CD8-positive, alpha-beta memory T cell (primary cell): ENCODE measurements at regions not wholly inside any gene's neighbourhood (a gene's known extent, or its start where the extent isn't known, plus 50 kb on each side); places are given as distances from the start of the nearest gene placed in this dataset.

ENCODE experiments used
- CTCF ChIA-PET: fragments of 350-600 bp; sonication (Branson Sonifier 250); formaldehyde crosslinking; loops from one replicate; lab custom pipeline; 2021; ENCODE audit warnings: antibody characterized with exemption; lab: Charles Lee
- POLR2A ChIA-PET: fragments of 350-600 bp; sonication (Branson Sonifier 250); formaldehyde crosslinking; loops from one replicate; lab custom pipeline; 2021; ENCODE audit warnings: antibody characterized with exemption; lab: Charles Lee
- DNase-seq, 5 donors: peaks; one replicate each; pipeline versions ENCODE4 v3.0.0 to v3.0.0-alpha.2; 2020 to 2022; ENCODE audit warnings: mixed read lengths in 1 of 5
- H3K27ac ChIP-seq: one replicate; pipeline ENCODE4 v1.7.0; 2013; ENCODE audit warnings: low read depth, mild to moderate bottlenecking, low read length, moderate library complexity
- H3K27me3 ChIP-seq: 2 replicates; pipeline ENCODE4 v1.7.0; 2013; ENCODE audit warnings: low read length, mild to moderate bottlenecking; ENCODE audit not compliant: insufficient read depth, poor library complexity, severe bottlenecking
- H3K36me3 ChIP-seq: 2 replicates; pipeline ENCODE4 v1.7.0; 2013; ENCODE audit warnings: mild to moderate bottlenecking, low read length, moderate library complexity; ENCODE audit not compliant: insufficient read depth
- H3K4me1 ChIP-seq: 2 replicates; pipeline ENCODE4 v1.7.0; 2013; ENCODE audit warnings: mild to moderate bottlenecking, low read length, moderate library complexity; ENCODE audit not compliant: insufficient read depth
- H3K4me3 ChIP-seq: 2 replicates; pipeline ENCODE4 v1.7.0; 2013; ENCODE audit warnings: mild to moderate bottlenecking, low read length
- H3K9me3 ChIP-seq: 2 replicates; pipeline ENCODE4 v1.7.0; 2013; ENCODE audit warnings: mild to moderate bottlenecking, low read length
- H3K27ac Mint-ChIP-seq, 8 donors: one replicate each; pipeline ENCODE4 v1.8.0; 2020 to 2021; ENCODE audit warnings: mixed read lengths in 8 of 8, mild to moderate bottlenecking in 6 of 8, inconsistent platforms in 3 of 8, moderate library complexity in 3 of 8
- H3K27me3 Mint-ChIP-seq, 2 donors: one replicate each; pipeline ENCODE4 v1.8.0; 2020 to 2021; ENCODE audit warnings: mixed read lengths in 2 of 2, mild to moderate bottlenecking in 1 of 2, moderate library complexity in 1 of 2
- H3K36me3 Mint-ChIP-seq, 3 donors: one replicate each; pipeline ENCODE4 v1.8.0; 2020 to 2021; ENCODE audit warnings: mixed read lengths in 3 of 3, inconsistent platforms in 1 of 3, mild to moderate bottlenecking in 1 of 3
- H3K4me1 Mint-ChIP-seq, 3 donors: one replicate each; pipeline ENCODE4 v1.8.0; 2020 to 2021; ENCODE audit warnings: mixed read lengths in 3 of 3, inconsistent platforms in 1 of 3, mild to moderate bottlenecking in 1 of 3
- H3K4me3 Mint-ChIP-seq, 7 donors: one replicate each; pipeline ENCODE4 v1.8.0; 2020 to 2021; ENCODE audit warnings: mixed read lengths in 7 of 7, mild to moderate bottlenecking in 6 of 7, moderate library complexity in 4 of 7, inconsistent platforms in 2 of 7
- H3K9me3 Mint-ChIP-seq, 5 donors: one replicate each; pipeline ENCODE4 v1.8.0; 2020 to 2022; ENCODE audit warnings: mixed read lengths in 5 of 5, mild to moderate bottlenecking in 3 of 5, moderate library complexity in 2 of 5, inconsistent platforms in 1 of 5

GRCh38 chr2:107068069-107068916 is 182.3 kb upstream of the ST6GAL2 start:
- Histone ChIP-seq H3K4me1 (no peaks in the 10 kb centered on the region), H3K9me3 (no peaks in the 10 kb centered on the region), H3K36me3 (no peaks in the 10 kb centered on the region), H3K4me3 (no peak overlapping the region), H3K27me3 (no peaks in the 10 kb centered on the region), H3K27ac (no peak overlapping the region)
- Mint-ChIP-seq H3K4me1 (no peaks in the 10 kb centered on the region), H3K4me3 (no peak overlapping the region), H3K36me3 (no peaks in the 10 kb centered on the region), H3K27ac (no peak overlapping the region), H3K27me3 (peaks cover 0 to 1% of the 10 kb centered on the region in 2 donors), H3K9me3 (peaks cover 0 to 10% (median 4%) of the 10 kb centered on the region in 5 donors)
- DNase-seq = no peak
- POLR2A ChIA-PET = no interaction called here
- CTCF ChIA-PET = no interaction called here

GRCh38 chr2:107069890-107070289 is 183.9 kb upstream of the ST6GAL2 start:
- no peak overlapping the region for H3K4me3 Mint-ChIP-seq
- no peak overlapping the region for H3K27ac ChIP-seq
- no peaks in the 10 kb centered on the region for H3K36me3 Mint-ChIP-seq
- no peak overlapping the region for H3K27ac Mint-ChIP-seq
- ChIA-PET POLR2A (no interaction called here), CTCF (no interaction called here)
- H3K27me3 Mint-ChIP-seq = peaks cover 0 to 1% of the 10 kb centered on the region in 2 donors
- H3K4me3 ChIP-seq = no peak overlapping the region
- H3K9me3 ChIP-seq = no peaks in the 10 kb centered on the region
- no peaks in the 10 kb centered on the region for H3K4me1 Mint-ChIP-seq
- no peak for DNase-seq
- no peaks in the 10 kb centered on the region for H3K4me1 ChIP-seq
- no peaks in the 10 kb centered on the region for H3K36me3 ChIP-seq
- no peaks in the 10 kb centered on the region for H3K27me3 ChIP-seq
- peaks cover 0 to 13% (median 3%) of the 10 kb centered on the region in 5 donors for H3K9me3 Mint-ChIP-seq

GRCh38 chr2:107072150-107072940 is 186.4 kb upstream of the ST6GAL2 start:
- Histone ChIP-seq H3K9me3 (no peaks in the 10 kb centered on the region), H3K4me1 (no peaks in the 10 kb centered on the region), H3K27me3 (no peaks in the 10 kb centered on the region), H3K27ac (no peak overlapping the region), H3K36me3 (no peaks in the 10 kb centered on the region), H3K4me3 (no peak overlapping the region)
- H3K27ac Mint-ChIP-seq = no peak overlapping the region
- peaks cover 0 to 1% of the 10 kb centered on the region in 2 donors for H3K27me3 Mint-ChIP-seq
- no peaks in the 10 kb centered on the region for H3K4me1 Mint-ChIP-seq
- ChIA-PET POLR2A (no interaction called here), CTCF (no interaction called here)
- peaks cover 0 to 16% (median 3%) of the 10 kb centered on the region in 5 donors for H3K9me3 Mint-ChIP-seq
- DNase-seq = no peak
- no peaks in the 10 kb centered on the region for H3K36me3 Mint-ChIP-seq
- no peak overlapping the region for H3K4me3 Mint-ChIP-seq

- Mint-ChIP-seq H3K27ac (no peak overlapping the region), H3K4me3 (no peak overlapping the region), H3K27me3 (peaks cover 0 to 2% of the 10 kb centered on the region in 2 donors), H3K4me1 (no peaks in the 10 kb centered on the region), H3K9me3 (peaks cover 0 to 11% (median 5%) of the 10 kb centered on the region in 5 donors), H3K36me3 (no peaks in the 10 kb centered on the region)
- H3K4me3 ChIP-seq = no peak overlapping the region
- no peaks in the 10 kb centered on the region for H3K4me1 ChIP-seq
- H3K9me3 ChIP-seq = no peaks in the 10 kb centered on the region
- no peak overlapping the region for H3K27ac ChIP-seq
- no peak for DNase-seq
- no peaks in the 10 kb centered on the region for H3K36me3 ChIP-seq
- CTCF ChIA-PET = no interaction called here
- POLR2A ChIA-PET = no interaction called here
- H3K27me3 ChIP-seq = no peaks in the 10 kb centered on the region
Measured at GRCh38 chr2:107078584-107078983, 192.6 kb upstream of the ST6GAL2 start.

GRCh38 chr2:107086497-107086896 is 200.5 kb upstream of the ST6GAL2 start:
- no peaks in the 10 kb centered on the region for H3K4me1 ChIP-seq
- peaks cover 0 to 4% (median 2%) of the 10 kb centered on the region in 5 donors for H3K9me3 Mint-ChIP-seq
- no peaks in the 10 kb centered on the region for H3K36me3 ChIP-seq
- no peaks in the 10 kb centered on the region for H3K9me3 ChIP-seq
- no peak overlapping the region for H3K27ac ChIP-seq
- H3K4me1 Mint-ChIP-seq = no peaks in the 10 kb centered on the region
- H3K27ac Mint-ChIP-seq = no peak overlapping the region
- ChIA-PET POLR2A (no interaction called here), CTCF (no interaction called here)
- peaks cover 0 to 2% of the 10 kb centered on the region in 2 donors for H3K27me3 Mint-ChIP-seq
- H3K4me3 Mint-ChIP-seq = no peak overlapping the region
- H3K4me3 ChIP-seq = no peak overlapping the region
- no peak for DNase-seq
- no peaks in the 10 kb centered on the region for H3K36me3 Mint-ChIP-seq
- no peaks in the 10 kb centered on the region for H3K27me3 ChIP-seq

GRCh38 chr2:107088156-107088555 is 202.2 kb upstream of the ST6GAL2 start:
- Mint-ChIP-seq H3K4me1 (no peaks in the 10 kb centered on the region), H3K27ac (no peak overlapping the region), H3K4me3 (no peak overlapping the region), H3K9me3 (peaks cover 0 to 4% (median 2%) of the 10 kb centered on the region in 5 donors), H3K36me3 (no peaks in the 10 kb centered on the region), H3K27me3 (no peaks in the 10 kb centered on the region)
- Histone ChIP-seq H3K4me3 (no peak overlapping the region), H3K36me3 (no peaks in the 10 kb centered on the region), H3K4me1 (no peaks in the 10 kb centered on the region), H3K9me3 (no peaks in the 10 kb centered on the region), H3K27me3 (no peaks in the 10 kb centered on the region), H3K27ac (no peak overlapping the region)
- ChIA-PET CTCF (no interaction called here), POLR2A (no interaction called here)
- no peak for DNase-seq

- Mint-ChIP-seq H3K27ac (no peak overlapping the region), H3K36me3 (no peaks in the 10 kb centered on the region), H3K27me3 (no peaks in the 10 kb centered on the region), H3K4me1 (no peaks in the 10 kb centered on the region), H3K9me3 (peaks cover 0 to 4% (median 2%) of the 10 kb centered on the region in 5 donors), H3K4me3 (no peak overlapping the region)
- no peaks in the 10 kb centered on the region for H3K27me3 ChIP-seq
- H3K4me1 ChIP-seq = no peaks in the 10 kb centered on the region
- ChIA-PET CTCF (no interaction called here), POLR2A (no interaction called here)
- H3K9me3 ChIP-seq = no peaks in the 10 kb centered on the region
- H3K4me3 ChIP-seq = no peak overlapping the region
- H3K36me3 ChIP-seq = no peaks in the 10 kb centered on the region
- no peak overlapping the region for H3K27ac ChIP-seq
- DNase-seq = no peak
Measured at GRCh38 chr2:107091163-107091864, 205.3 kb upstream of the ST6GAL2 start.
